ENCODE measurements at regions not wholly inside any gene's neighbourhood (a gene's known extent, or its start where the extent isn't known, plus 50 kb on each side); places are given as distances from the start of the nearest gene placed in this dataset.

DNA sequence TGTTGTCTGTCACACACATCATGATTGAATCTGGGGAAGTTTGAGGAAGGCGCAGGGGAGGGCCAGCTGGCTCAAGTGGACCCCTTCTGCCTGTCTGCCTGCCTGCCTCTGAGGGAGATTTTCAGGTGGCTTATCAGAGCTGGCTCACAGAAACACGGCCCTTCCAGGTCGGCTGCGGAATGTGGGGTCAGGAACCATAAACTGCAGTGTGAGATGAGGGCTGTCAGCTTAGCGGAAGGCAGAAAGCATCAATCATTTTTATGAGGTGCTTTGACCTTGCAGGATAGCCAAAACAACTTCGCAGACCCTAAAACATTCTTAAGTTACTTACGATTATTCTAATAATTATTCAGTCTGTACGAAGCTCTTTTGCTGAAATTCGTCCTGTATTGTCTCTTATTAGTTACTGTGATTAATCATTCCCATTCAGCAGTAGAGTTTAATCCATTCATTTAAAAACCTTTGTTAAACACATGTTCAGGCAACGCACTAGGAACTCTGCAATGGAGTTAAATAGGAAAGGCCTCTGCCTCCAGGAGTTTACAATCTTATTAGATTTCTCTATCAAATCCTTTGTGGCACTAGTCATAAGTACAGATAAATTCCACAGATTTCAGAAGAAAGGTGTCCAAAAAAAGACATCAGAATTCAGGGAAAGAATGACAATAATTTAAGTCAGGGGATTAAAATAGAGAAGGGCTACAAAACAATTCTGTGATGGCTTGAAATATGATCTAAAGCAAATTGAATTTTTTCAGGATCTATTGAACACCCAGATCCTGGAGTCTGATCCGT lies 371.6 kb downstream of the HRH4 start:
- no peak for DNase-seq (ENCODE audit: extremely low spot score)
- CTCF ChIA-PET, result interaction anchor here (1.5 kb wide), 1 partner anchor 13 kb away, joined by 4 read pairs; no protein-coding TSS in a partner anchor
- TF ChIP-seq, protein P1, sequence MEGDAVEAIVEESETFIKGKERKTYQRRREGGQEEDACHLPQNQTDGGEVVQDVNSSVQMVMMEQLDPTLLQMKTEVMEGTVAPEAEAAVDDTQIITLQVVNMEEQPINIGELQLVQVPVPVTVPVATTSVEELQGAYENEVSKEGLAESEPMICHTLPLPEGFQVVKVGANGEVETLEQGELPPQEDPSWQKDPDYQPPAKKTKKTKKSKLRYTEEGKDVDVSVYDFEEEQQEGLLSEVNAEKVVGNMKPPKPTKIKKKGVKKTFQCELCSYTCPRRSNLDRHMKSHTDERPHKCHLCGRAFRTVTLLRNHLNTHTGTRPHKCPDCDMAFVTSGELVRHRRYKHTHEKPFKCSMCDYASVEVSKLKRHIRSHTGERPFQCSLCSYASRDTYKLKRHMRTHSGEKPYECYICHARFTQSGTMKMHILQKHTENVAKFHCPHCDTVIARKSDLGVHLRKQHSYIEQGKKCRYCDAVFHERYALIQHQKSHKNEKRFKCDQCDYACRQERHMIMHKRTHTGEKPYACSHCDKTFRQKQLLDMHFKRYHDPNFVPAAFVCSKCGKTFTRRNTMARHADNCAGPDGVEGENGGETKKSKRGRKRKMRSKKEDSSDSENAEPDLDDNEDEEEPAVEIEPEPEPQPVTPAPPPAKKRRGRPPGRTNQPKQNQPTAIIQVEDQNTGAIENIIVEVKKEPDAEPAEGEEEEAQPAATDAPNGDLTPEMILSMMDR (IDR thresholded peaks at IDR 0.05; ENCODE audit: control extremely low read depth, extremely low read depth, low read depth, missing control alignments), result no peak
- POLR2A ChIA-PET, result no interaction called here

DNA sequence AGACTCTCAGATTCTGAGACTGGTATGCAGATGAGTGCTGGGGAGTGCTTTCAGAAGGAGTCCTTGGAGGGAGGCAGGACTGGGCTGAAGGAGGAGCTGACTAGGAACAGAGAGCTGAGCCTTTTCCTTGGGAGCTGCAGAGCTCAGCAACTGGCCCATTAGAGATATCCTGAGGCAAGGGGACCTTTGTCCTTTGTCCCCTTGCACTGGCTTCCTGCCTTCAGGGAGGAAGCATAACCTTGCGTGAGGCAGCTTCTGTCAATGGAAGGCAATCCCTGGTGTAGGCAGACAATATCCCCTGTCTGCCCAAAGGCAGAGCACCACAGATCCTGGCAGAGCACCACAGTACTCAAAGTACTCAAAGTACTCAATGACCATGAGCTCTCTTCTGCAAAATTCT lies 375.3 kb downstream of the HRH4 start:
- ChIA-PET CTCF (no interaction called here), POLR2A (no interaction called here)
- DNase-seq (ENCODE audit: extremely low spot score), result no peak
- TF ChIP-seq, protein P1 (IDR thresholded peaks at IDR 0.05; ENCODE audit: control extremely low read depth, extremely low read depth, low read depth, missing control alignments), result no peak

DNA sequence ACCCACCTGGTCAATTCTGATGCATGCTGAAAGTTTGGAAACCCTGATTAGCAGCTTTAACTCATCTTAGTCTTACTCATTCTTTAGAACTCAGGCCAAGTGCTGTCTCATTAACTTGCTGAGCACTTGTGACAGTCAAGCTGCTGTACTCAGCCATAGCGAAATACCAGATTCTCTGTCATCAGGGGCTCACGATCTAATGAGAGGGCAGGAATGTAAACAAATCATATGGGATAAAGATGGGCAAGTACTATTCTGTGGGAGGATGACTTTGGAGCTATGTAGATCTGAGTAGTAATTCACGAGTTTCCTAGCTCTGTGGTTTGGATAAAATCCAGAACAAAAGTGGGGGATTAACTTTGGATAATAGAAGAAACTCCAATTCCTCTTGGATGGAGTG lies 376.6 kb downstream of the HRH4 start:
- TF ChIP-seq, protein P1 (IDR thresholded peaks at IDR 0.05; ENCODE audit: control extremely low read depth, extremely low read depth, low read depth, missing control alignments), result no peak
- no peak for DNase-seq (ENCODE audit: extremely low spot score)
- CTCF ChIA-PET, result interaction anchor here (1.4 kb wide), 1 partner anchor 8 kb away, joined by 4 read pairs; no protein-coding TSS in a partner anchor
- POLR2A ChIA-PET, result no interaction called here

DNA sequence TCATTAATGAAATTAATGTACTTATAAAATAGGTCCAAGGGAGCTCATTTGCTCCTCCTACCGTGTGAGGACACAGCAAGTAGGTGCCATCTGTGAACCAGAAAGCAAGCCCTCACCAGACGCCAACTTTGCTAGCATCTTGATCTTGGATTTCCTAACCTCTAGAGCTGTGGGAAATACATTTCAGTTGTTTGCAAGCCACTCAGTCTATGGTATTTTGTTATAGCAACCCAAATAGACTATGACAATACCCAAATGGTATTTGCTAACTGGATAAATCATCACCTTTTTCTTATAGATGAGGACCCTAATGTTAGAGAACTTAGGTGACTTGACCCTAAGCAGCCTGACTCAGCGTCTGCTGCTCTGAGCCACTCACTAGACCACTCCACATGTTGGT lies 379.6 kb downstream of the HRH4 start:
- no peak for DNase-seq (ENCODE audit: extremely low spot score)
- POLR2A ChIA-PET, result no interaction called here
- CTCF ChIA-PET, result interaction anchor here (0.8 kb wide), 1 partner anchor 10 kb away, joined by 3 read pairs; no protein-coding TSS in a partner anchor
- TF ChIP-seq, protein P1 (IDR thresholded peaks at IDR 0.05; ENCODE audit: control extremely low read depth, extremely low read depth, low read depth, missing control alignments), result no peak

DNA sequence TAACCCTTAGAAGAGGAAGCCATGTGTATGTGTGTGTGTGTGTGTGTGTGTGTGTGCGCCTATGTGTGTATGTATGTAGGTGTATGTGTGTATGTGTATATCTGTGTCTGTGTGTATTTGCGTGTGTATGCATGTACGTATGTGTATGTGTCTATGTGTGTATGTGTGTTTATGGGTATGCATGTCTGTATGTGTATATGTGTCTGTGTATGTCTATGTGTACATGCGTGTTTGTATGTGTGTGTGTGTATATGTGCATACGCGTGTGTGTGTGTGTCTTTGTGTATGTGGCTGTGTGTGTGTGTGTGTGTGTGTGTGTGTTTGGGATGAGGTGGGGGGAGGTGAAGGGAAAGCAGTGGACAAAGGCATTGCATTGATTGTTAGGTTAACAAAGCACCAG lies 380.2 kb downstream of the HRH4 start:
- ChIA-PET POLR2A (no interaction called here), CTCF (interaction anchor here (0.8 to 1.2 kb wide), 2 partner anchors 10 to 17 kb away, joined by 3 read pairs; no protein-coding TSS in a partner anchor)
- TF ChIP-seq, protein P1 (IDR thresholded peaks at IDR 0.05; ENCODE audit: control extremely low read depth, extremely low read depth, low read depth, missing control alignments), result no peak
- no peak for DNase-seq (ENCODE audit: extremely low spot score)

DNA sequence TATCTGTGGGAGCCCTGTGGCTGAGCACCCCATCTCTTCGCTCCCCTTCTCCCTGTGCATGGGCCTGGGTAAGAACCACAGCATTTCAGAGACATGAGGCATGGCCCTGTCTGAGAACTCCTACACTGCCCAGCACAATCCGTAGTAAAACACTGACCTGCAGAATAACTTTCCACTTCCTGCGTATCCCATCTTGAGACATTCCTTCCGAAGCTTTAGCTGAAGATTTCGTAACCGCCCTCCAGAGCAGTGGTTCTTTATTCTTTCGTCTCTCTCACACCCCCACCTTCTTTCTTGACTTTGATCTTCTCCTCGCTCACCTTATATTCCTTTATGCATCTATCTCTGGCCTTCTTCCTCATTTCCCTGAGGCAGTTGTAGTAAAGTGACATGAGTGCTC lies 381.1 kb downstream of the HRH4 start:
- DNase-seq (ENCODE audit: extremely low spot score), result no peak
- CTCF ChIA-PET, result interaction anchor here (1.2 kb wide), 1 partner anchor 18 kb away, joined by 3 read pairs; no protein-coding TSS in a partner anchor
- TF ChIP-seq, protein P1 (IDR thresholded peaks at IDR 0.05; ENCODE audit: control extremely low read depth, extremely low read depth, low read depth, missing control alignments), result no peak
- POLR2A ChIA-PET, result no interaction called here
